HG03432 (cell line): ENCODE measurements at regions not wholly inside any gene's neighbourhood (a gene's known extent, or its start where the extent isn't known, plus 50 kb on each side); places are given as distances from the start of the nearest gene placed in this dataset.

Source experiments
- ATAC-seq: cut with Tn5 transposase; IDR thresholded peaks from one replicate; pipeline ENCODE4 v1.9.1; 2021; ENCODE audit warnings: mild to moderate bottlenecking, moderate library complexity; ENCODE audit not compliant: unreplicated experiment

GRCh38 chr20:57950764-57951485 is 241.1 kb upstream of the PMEPA1 start:
- ATAC-seq, result no peak

GRCh38 chr20:57948180-57948955 is 238.6 kb upstream of the PMEPA1 start:
- no peak for ATAC-seq

DNA sequence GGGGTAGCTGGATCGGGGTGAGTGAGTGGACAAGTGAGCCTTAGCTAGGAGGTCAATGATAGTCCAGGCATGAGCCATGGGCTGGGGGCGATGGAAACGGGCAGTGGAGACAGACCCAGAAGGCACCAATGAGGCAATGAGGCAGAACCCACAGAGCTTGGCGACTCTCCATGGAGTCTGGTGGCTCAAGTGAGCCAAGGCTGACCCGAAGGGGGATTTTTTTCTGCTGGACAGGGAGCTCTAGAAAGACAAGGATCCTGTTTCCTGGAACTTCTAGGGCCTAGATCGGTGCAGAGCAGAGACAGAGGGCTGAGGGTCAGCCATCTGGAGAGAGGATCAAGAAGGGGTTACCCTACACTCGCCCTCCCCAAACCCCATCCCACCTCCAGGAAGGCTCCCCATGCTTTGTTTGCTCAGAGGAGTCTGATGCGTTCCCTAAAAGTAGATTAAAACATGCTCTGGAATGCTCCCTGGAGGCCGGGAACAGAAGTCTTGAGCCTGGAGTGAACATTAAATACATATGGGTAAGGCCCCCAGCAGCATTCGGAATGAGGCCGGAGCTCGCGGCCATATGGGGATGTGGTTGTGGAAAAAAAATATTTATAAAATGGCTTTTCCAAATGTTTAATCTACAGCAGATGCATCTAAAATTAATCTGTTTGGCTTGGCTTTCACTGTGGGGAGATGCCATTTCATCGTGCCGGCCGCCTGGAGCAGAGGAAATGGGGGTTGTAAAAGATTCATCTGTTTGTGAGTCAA is 237.8 kb upstream of the PMEPA1 start:
- ATAC-seq, result no peak

- ATAC-seq, result no peak
These were observed 236.9 kb upstream of the PMEPA1 start for GRCh38 chr20:57946559-57947315.

- no peak for ATAC-seq
These were observed 235.2 kb upstream of the PMEPA1 start for GRCh38 chr20:57944988-57945387.

DNA sequence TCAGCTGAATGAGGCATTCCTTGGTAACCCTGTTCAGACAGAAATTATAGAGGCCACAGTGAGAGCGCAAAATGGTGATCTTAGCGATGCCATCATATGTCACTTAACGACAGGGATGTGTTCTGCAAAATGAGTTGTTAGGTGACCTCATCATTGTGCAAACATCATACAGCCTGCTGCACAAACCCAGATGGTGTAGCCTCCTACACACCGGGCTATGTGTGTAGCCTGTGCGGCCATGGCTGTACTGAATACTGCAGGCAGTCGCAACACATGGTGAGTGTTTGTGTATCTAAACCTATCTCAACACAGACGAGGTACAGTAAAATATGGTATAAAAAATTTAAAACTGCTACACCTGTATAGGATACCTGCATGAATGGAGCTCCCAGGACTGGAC is 234.1 kb upstream of the PMEPA1 start:
- no peak for ATAC-seq

- ATAC-seq, result no peak
These were observed 233.5 kb upstream of the PMEPA1 start for GRCh38 chr20:57943291-57943690.

GRCh38 chr20:57941604-57942381 is 232.0 kb upstream of the PMEPA1 start:
- ATAC-seq, result no peak

DNA sequence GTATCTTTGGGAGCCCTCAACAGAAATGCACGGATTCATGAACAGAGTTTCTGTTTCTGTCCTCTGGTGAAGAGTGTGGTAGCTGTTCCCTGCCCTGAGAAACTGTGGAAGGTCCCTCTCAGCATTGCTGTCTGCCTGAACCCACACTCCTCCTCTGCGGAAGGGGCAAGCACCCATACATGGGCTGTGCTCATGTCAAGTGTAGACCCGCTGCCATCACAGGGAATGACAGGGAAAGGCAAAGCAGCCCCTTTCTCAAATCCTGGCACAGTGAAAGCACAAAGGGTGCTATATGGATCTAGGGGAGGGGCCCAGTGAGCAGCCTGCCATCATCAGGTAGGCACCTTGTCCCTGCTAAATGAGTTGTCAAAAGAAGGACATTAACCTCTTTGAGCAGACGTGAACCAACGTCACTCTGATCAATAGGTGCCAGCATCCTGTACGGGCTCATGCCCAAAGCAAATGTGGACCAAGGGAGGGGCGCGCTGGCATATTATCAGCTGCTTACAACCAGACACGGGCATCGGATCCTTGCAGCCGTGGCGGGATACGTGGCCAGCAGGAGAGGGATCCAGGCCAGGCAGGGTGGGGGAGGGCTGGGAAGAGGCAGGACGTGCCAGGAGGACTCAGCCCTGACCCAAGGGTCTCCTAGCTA is 231.2 kb upstream of the PMEPA1 start:
- no peak for ATAC-seq

GRCh38 chr20:57940376-57940775 is 230.6 kb upstream of the PMEPA1 start:
- no peak for ATAC-seq

DNA sequence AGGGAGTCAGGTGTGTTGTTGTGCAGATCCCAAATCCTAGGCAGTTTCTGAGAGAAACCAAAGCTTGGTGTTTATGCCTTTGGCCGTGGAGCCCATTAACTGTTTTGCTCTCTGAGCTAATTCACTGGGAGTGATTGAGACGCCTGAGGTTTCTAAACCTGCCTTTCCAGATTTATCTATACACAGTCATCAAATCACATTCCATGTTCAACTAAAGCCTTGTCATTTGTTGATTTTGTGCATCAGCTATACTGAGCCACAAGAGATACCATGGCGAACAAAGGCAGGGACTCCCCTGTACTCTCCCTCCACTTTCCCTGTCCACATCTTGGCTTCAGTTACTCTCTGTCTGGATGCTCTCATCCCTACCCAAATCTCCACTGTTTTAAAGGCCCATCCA is 229.7 kb upstream of the PMEPA1 start:
- no peak for ATAC-seq

DNA sequence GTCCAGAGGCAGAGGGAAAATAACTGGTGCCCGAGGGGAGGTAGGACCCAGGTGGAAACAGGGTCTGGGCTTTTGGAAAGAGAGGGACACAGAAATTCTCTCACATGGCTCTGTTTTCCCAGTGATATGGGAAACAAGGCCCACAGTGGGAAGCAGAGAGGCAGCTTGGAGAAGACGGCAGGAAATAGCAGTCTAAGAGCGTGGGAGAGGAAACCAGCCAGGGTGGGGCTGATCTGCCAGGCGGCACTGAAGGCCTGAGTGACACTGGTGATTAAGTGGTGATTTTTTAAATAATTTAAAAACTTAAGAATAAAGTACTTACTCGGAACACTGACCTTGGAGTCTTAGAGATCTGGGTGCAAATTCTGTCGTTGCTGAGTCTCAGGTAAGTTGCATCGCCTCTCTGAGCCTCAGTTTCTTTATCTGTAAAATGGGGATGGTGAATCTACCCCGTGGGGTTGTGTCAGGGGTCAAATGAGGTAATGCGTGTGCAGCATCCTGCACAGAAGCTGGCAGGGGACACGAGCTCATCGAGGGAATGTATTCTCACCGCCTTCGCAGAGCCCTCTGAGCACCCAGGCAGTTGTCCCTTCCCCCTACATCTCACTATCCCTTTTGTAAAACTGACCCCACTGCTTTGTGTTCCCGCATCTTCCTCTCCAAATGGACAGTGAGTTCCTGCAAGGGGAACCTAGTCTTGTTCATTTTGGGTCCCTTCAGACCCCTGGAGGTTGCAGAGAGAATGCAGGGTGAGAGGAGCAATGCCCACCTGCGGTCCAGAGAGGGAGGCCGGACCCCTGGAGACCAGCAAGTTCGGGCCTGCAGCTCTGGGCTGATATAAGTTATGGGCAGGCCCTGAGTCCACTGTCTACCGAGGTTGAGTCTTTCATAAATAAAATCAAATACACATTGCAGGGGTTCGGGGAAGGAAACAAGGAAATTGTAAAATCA is 228.6 kb upstream of the PMEPA1 start:
- ATAC-seq, result no peak

DNA sequence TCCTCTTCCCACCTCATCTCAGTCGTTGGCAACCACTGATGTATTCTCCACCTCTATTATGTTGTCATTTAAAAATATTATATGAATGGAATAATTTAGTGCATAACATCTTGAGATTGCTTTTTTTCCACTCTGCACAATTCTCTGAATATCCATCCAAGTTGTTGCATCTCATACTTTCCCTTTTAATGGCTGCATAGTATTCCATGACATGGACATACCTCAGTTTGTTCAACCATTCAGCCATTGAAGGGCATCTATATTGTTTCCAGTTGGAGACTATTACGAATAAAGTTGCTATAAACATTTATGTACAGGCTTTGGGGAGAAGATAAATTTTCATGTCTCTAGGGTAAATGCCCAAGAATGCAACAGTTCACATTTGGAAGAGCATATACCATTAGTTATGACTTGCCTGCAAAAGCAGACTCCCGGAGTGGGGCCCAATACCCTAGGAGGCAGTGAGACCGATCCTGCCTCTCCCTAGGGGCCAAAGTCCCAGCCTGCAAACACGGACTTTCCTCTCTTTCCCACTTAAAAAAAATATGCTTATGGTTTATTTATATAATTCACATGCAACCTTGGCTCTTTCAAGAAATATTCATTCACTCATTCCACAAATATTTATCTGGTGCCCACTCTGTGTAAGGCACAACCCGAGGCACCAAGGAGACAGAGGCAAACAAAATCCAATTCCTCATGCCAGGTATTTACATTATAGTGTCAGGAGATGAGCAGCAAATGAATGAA is 227.0 kb upstream of the PMEPA1 start:
- no peak for ATAC-seq

DNA sequence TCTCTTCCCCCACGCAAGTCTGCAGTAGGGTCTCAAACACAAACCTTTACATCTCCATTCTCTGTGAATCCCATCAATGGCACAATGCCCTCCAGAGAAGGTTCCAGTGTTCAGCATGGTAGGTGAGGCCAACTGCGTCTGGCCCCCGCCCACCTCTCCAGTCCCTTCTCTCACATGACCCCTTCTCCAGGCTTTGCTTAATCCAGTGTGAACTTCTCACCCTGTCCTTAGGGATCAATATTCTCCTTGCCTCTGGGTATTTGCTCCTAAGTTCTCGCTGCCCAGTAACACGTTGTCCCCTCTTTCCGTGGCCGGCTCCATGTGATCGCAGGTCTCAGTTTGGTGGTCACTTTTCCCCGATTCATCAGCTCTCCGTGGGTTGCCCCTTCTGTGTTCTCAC is 225.1 kb upstream of the PMEPA1 start:
- ATAC-seq, result no peak

- no peak for ATAC-seq
These were observed 224.4 kb upstream of the PMEPA1 start for GRCh38 chr20:57934007-57934805.

- ATAC-seq, result no peak
These were observed 222.5 kb upstream of the PMEPA1 start for GRCh38 chr20:57932227-57932864.

DNA sequence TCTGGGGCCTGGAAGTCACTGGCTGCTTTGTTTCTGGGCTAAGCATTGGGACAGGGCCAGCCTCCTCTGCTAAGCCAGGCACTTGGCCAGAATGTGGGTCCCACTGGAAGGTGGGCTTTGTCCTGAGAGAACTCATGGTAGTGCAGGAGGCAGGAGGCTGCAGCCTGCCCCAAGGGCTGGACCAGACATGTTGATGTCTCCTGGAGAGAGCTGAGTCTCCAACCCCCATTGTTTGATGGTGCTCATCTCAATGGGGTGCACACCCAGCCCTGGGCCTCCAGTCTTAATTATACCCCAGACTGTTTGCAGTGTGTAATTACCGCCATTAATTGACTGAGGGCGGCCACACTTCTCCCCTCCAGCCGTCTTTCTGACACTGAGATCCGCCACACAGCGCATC is 220.5 kb upstream of the PMEPA1 start:
- no peak for ATAC-seq
